ENCODE measurements at regions not wholly inside any gene's neighbourhood (a gene's known extent, or its start where the extent isn't known, plus 50 kb on each side); places are given as distances from the start of the nearest gene placed in this dataset.

GRCh38 chr15:100767001-100767825, 112.4 kb upstream of the ALDH1A3 start:
- no peak for DNase-seq (ENCODE audit: extremely low spot score, unreplicated experiment)
- Mint-ChIP-seq H3K4me3 (ENCODE audit: unreplicated experiment) (no peak overlapping the region), H3K27ac (ENCODE audit: unreplicated experiment) (no peak overlapping the region), H3K4me1 (ENCODE audit: unreplicated experiment) (peaks cover 32% of the 10 kb centered on the region), H3K9me3 (ENCODE audit: unreplicated experiment) (no peaks in the 10 kb centered on the region), H3K36me3 (ENCODE audit: unreplicated experiment) (no peaks in the 10 kb centered on the region), H3K27me3 (ENCODE audit: unreplicated experiment) (no peaks in the 10 kb centered on the region)
- no peak for TF ChIP-seq CTCF (IDR thresholded peaks at IDR 0.05)

DNA sequence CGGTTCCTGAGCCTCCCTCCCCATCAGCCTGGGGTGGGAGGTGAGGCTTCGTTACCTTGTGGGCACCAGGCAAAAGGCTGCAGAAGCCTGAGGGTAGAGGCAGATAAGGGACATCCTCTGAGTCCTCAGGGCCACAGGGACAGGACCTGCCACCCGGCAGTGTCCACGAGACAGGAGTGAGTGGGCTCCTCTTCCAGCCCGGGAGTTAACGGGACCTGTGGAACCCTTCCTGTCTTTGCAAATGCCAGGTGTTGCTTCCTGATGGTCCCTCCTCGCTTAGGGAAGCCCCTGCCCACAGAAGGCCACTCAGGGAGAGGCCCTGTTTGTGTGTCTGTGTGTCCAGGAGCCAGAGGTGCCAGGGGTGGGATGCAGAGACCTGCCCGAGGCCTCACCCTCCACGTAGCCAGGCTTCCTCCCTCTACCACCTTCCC, 111.1 kb upstream of the ALDH1A3 start:
- Mint-ChIP-seq H3K4me3 (ENCODE audit: unreplicated experiment) (no peak overlapping the region), H3K4me1 (ENCODE audit: unreplicated experiment) (peaks cover 30% of the 10 kb centered on the region), H3K27ac (ENCODE audit: unreplicated experiment) (no peak overlapping the region), H3K27me3 (ENCODE audit: unreplicated experiment) (no peaks in the 10 kb centered on the region), H3K36me3 (ENCODE audit: unreplicated experiment) (no peaks in the 10 kb centered on the region), H3K9me3 (ENCODE audit: unreplicated experiment) (no peaks in the 10 kb centered on the region)
- TF ChIP-seq CTCF (IDR thresholded peaks at IDR 0.05): no peak
- DNase-seq (ENCODE audit: extremely low spot score, unreplicated experiment): peak; percentile 72

DNA sequence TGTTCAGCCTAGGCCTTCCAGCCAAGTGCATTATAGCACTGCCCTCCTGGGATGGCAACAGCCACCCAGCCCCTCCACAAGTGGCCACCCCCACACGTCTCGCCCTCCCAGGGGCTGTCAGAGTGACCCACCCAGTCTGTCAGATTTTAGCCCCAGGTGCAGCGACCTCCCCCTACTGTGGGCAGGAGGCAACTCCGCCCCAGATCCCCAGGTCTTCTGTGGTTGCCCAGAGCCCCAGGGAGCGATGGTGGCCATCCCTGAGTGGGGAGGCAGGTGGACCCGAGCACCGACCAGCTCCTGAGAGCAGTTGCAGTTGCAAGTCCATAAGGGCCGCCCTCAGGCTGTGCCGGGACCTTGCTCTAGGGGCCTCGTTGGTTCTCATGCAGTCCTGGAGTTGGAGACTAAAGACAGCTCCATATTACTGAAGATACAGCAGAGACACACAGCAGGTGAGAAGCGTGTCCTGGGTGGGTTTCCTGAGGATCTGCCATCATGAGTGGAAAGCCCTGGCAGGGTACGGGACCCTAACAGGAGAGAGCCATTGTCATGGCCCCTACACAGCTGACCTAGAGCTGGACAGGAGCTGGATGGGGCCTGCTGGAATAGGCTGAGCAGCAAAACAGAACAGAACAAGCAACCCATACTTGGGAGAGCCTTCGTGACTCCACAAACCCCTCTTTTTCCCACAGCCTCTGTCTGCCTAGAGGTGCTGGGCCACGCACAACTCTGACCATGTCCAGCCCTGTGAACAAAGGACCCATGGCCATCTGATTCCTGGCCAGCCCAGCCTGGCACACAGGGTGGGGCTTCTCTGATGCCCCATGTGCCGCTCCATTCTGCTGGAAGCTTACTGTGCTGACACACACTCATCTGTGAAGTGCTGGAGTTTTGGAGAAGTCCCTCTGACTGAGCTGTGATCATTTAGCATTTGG, 110.3 kb upstream of the ALDH1A3 start:
- H3K9me3 Mint-ChIP-seq (ENCODE audit: unreplicated experiment): no peaks in the 10 kb centered on the region
- peak; percentile 76 for DNase-seq (ENCODE audit: extremely low spot score, unreplicated experiment)
- TF ChIP-seq CTCF (IDR thresholded peaks at IDR 0.05): no peak
- no peaks in the 10 kb centered on the region for H3K27me3 Mint-ChIP-seq (ENCODE audit: unreplicated experiment)
- no peak overlapping the region for H3K4me3 Mint-ChIP-seq (ENCODE audit: unreplicated experiment)
- peaks cover 23% of the 10 kb centered on the region for H3K4me1 Mint-ChIP-seq (ENCODE audit: unreplicated experiment)
- H3K27ac Mint-ChIP-seq (ENCODE audit: unreplicated experiment): no peak overlapping the region
- no peaks in the 10 kb centered on the region for H3K36me3 Mint-ChIP-seq (ENCODE audit: unreplicated experiment)

- no peak for TF ChIP-seq CTCF (IDR thresholded peaks at IDR 0.05)
- H3K9me3 Mint-ChIP-seq (ENCODE audit: unreplicated experiment): no peaks in the 10 kb centered on the region
- no peak overlapping the region for H3K27ac Mint-ChIP-seq (ENCODE audit: unreplicated experiment)
- H3K4me1 Mint-ChIP-seq (ENCODE audit: unreplicated experiment): peaks cover 17% of the 10 kb centered on the region
- H3K27me3 Mint-ChIP-seq (ENCODE audit: unreplicated experiment): no peaks in the 10 kb centered on the region
- H3K4me3 Mint-ChIP-seq (ENCODE audit: unreplicated experiment): no peak overlapping the region
- H3K36me3 Mint-ChIP-seq (ENCODE audit: unreplicated experiment): no peaks in the 10 kb centered on the region
- no peak for DNase-seq (ENCODE audit: extremely low spot score, unreplicated experiment)
Observed at GRCh38 chr15:100769975-100770340, 109.7 kb upstream of the ALDH1A3 start.

Measured in osteocyte (in vitro differentiated cells).